Neural cell (in vitro differentiated cells): ENCODE measurements at regions not wholly inside any gene's neighbourhood (a gene's known extent, or its start where the extent isn't known, plus 50 kb on each side); places are given as distances from the start of the nearest gene placed in this dataset.

Experiments used
- CTCF ChIP-seq: fragments of 450-650 bp; IDR thresholded peaks from 2 replicates; pipeline ENCODE4 v1.5.1; 2014; ENCODE audit warnings: antibody characterized with exemption, mild to moderate bottlenecking, moderate library complexity; ENCODE audit not compliant: poor library complexity, severe bottlenecking
- EP300 ChIP-seq: fragments of 450-650 bp; conservative IDR thresholded peaks from 2 replicates; pipeline ENCODE4 v1.6.1; 2014; ENCODE audit warnings: antibody characterized with exemption, mild to moderate bottlenecking, moderate library complexity; ENCODE audit not compliant: poor library complexity, severe bottlenecking
- EZH2 ChIP-seq: fragments of 200-600, 300-800 bp; shearing (Covaris generic), sonication (generic); IDR thresholded peaks from 2 replicates; pipeline ENCODE4 v1.6.1; 2014; ENCODE audit warnings: antibody characterized with exemption, low read length, borderline replicate concordance, mild to moderate bottlenecking; ENCODE audit not compliant: insufficient read depth, poor library complexity, severe bottlenecking
- MXI1 ChIP-seq: fragments of 450-650 bp; conservative IDR thresholded peaks from 2 replicates; pipeline ENCODE4 v1.6.1; 2014; ENCODE audit warnings: antibody characterized with exemption, mild to moderate bottlenecking; ENCODE audit not compliant: poor library complexity, severe bottlenecking
- POLR2AphosphoS5 ChIP-seq: IDR thresholded peaks from 2 replicates; pipeline ENCODE4 v1.6.1; 2012
- RAD21 ChIP-seq: fragments of 450-650 bp; conservative IDR thresholded peaks from 2 replicates; pipeline ENCODE4 v1.6.1; 2014; ENCODE audit warnings: antibody characterized with exemption, mild to moderate bottlenecking, moderate library complexity
- REST ChIP-seq: IDR thresholded peaks from 2 replicates; pipeline ENCODE4 v1.6.1; 2012; ENCODE audit warnings: borderline replicate concordance
- TAF1 ChIP-seq: IDR thresholded peaks from 2 replicates; pipeline ENCODE4 v1.6.1; 2012; ENCODE audit warnings: low read depth

GRCh38 chr9:107131108-107131799 lies 151.8 kb upstream of the RAD23B start:
- TF ChIP-seq CTCF (no peak), TAF1 (no peak), EZH2 (no peak), POLR2AphosphoS5 (no peak), REST (no peak), MXI1 (no peak), EP300 (no peak), RAD21 (no peak)
